GM12864 (cell line): ENCODE measurements at regions not wholly inside any gene's neighbourhood (a gene's known extent, or its start where the extent isn't known, plus 50 kb on each side); places are given as distances from the start of the nearest gene placed in this dataset.
"Not testable (repeated sequence)": the region's sequence is repeated elsewhere in the genome, so short reads cannot be mapped to it uniquely, and the experiment has no call there.

Experiments used
- DNase-seq: peaks from one replicate; pipeline ENCODE4 v3.0.0-alpha.2; 2011; ENCODE audit warnings: low read depth
- H3K4me3 ChIP-seq: 2 replicates; pipeline ENCODE4 v1.5.1; 2011; ENCODE audit warnings: mild to moderate bottlenecking, low read depth, low read length, control low read depth
- CTCF ChIP-seq: IDR thresholded peaks from 2 replicates; pipeline ENCODE4 v1.5.1; 2011; ENCODE audit warnings: low read depth, mild to moderate bottlenecking, moderate library complexity, low read length, control low read depth, inconsistent platforms; ENCODE audit errors: missing control alignments

GRCh38 chr6:134549854-134550253, 231.9 kb upstream of the SGK1 start:
- H3K4me3 ChIP-seq = no peak overlapping the region
- no peak for TF ChIP-seq CTCF
- DNase-seq = no peak

DNA sequence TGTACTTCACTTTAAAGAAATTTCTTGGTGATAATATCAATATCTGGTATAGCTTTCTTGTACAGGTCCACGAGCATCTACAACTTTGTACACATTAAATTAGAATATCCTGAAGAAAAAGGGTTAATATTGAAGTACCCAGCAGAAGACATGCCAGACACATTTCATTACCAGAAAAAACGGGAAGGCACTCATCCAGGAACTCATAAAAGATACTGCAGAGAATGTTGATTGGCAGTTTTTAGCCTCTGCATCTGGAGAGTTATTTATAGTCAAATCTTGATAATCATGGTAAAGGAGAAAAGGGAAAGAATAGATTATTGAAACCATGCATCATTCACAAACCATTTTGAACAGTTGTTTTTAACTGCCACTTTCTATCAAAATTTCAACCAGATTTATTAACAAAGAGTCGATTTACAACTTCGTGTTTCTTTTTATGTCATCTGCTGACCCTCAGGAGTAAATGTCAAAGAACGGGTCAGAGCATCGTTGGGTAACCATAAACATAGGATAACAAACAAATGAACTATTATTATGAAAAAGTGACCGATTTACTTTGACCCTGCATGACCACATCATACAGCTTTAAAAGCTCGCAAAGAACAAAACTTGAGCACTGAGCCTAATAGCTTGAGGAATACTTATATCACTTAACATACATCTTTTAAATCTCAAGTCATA, 229.2 kb upstream of the SGK1 start:
- no peak for DNase-seq
- no peak for TF ChIP-seq CTCF

GRCh38 chr6:134544737-134545136, 226.8 kb upstream of the SGK1 start:
- no peak for DNase-seq
- TF ChIP-seq CTCF = no peak
- no peak overlapping the region for H3K4me3 ChIP-seq

More for the DNA sequence above, 229.2 kb upstream of the SGK1 start:
- H3K4me3 ChIP-seq = no peak overlapping the region

DNA sequence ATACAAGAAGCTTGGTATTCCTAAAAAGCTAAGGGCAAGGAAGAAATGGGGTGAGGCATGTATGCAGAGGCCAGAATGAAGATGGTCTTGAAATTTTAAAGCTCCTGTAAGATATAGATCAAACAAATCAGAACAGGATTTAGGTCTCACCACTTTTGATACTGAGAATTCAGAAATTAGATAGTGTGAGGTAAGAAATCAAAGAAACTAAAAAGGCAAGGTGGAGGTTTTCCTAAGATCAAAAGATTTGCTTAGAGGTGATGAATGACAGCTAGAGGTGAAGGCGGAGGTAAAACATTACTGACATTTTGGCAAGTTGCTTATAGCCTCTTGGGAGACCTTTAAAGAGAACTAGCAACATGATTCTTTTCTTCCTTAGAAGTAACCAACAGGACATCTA, 225.2 kb upstream of the SGK1 start:
- H3K4me3 ChIP-seq = no peak overlapping the region
- DNase-seq = no peak
- TF ChIP-seq CTCF = no peak

- H3K4me3 ChIP-seq = no peak overlapping the region
- TF ChIP-seq CTCF = no peak
- no peak for DNase-seq
Observed at GRCh38 chr6:134541001-134541400, 223.1 kb upstream of the SGK1 start.

GRCh38 chr6:134539865-134540323, 222.0 kb upstream of the SGK1 start:
- no peak for TF ChIP-seq CTCF
- no peak overlapping the region for H3K4me3 ChIP-seq
- no peak for DNase-seq

- H3K4me3 ChIP-seq, DNase-seq: not testable (repeated sequence)
Observed at GRCh38 chr6:134537765-134538164, 219.9 kb upstream of the SGK1 start.
